ENCODE measurements at regions not wholly inside any gene's neighbourhood (a gene's known extent, or its start where the extent isn't known, plus 50 kb on each side); places are given as distances from the start of the nearest gene placed in this dataset.

- TF ChIP-seq POLR2AphosphoS5 (IDR thresholded peaks at IDR 0.05) (no peak), CTCF (IDR thresholded peaks at IDR 0.05; ENCODE audit: poor library complexity, severe bottlenecking) (no peak), EZH2 (IDR thresholded peaks at IDR 0.05; ENCODE audit: borderline replicate concordance, insufficient read depth, low read length, poor library complexity, severe bottlenecking) (no peak), EP300 (conservative IDR thresholded peaks at IDR 0.05; ENCODE audit: poor library complexity, severe bottlenecking) (no peak)
Observed at GRCh38 chr6:14953836-14954235, 292.0 kb upstream of the JARID2 start.
